Stimulated activated CD4-positive, alpha-beta T cell treated with anti-CD3 and anti-CD28 coated beads, Interleukin-15, amount 100 ng/mL, for 1 hour (primary cell): ENCODE measurements at regions not wholly inside any gene's neighbourhood (a gene's known extent, or its start where the extent isn't known, plus 50 kb on each side); places are given as distances from the start of the nearest gene placed in this dataset.
"Not testable (repeated sequence)": the region's sequence is repeated elsewhere in the genome, so short reads cannot be mapped to it uniquely, and the experiment has no call there.

Experiments used
- DNase-seq, 2 donors: peaks; one replicate each; pipeline ENCODE4 v3.0.0-alpha.2; 2020; ENCODE audit warnings: low read depth in 1 of 2, low spot score in 1 of 2

DNA sequence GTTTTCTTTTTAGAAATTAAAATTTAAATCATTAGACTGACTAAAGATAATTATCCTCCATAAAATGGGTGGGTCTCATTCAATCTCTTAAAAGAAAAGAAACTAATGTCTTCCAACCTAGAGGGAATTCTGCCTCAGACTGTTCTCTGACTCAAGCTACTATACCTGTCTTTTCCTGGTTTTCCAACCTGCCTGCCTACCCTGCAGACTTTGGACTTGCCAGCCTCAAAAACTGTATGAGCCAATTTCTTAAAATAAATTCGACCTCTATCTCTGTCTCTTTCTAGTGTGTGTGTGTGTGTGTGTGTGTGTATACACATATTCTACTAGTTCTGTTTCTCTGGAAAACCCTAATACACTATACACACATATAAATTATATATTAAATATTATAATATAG is 847.3 kb downstream of the PCDH17 start:
- no peak for DNase-seq

DNA sequence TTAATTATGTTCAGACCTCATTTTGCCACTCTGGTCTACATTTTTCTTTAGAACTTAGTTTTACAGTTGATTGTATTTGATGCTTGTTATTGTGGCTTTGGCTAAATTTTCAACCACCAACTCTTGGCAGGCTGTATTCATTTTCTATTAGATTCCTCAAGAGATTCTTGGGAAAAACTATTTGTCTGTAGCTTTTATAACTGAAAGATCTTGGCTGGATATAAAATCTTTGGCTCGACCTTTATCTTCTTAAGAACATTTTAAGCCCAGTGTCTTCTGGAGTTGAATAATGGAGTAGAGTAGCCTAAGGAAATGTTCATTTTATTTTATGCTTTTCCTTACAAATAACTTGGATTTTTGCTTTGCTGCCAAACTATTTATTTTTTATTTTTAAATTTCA is 848.5 kb downstream of the PCDH17 start:
- DNase-seq, result no peak

DNA sequence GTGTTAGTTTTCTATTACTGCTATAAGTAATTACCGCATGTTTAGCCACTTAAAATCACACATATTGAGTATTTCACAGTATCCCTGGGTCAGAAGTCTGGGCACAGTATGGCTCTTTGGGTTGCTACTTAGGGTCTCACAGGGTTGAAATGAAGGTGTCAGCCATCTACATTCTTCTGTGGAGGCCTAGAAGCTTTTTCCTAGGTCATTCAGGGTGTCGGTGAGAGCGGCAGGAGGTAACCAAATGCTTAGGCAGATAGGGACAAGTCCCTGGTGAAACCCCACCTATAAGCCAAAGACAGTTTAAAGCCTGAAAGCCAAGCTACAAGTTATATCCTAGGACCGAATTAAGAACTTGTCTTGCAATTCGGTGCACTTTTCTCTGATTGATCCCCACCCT is 856.7 kb downstream of the PCDH17 start:
- no peak for DNase-seq

DNA sequence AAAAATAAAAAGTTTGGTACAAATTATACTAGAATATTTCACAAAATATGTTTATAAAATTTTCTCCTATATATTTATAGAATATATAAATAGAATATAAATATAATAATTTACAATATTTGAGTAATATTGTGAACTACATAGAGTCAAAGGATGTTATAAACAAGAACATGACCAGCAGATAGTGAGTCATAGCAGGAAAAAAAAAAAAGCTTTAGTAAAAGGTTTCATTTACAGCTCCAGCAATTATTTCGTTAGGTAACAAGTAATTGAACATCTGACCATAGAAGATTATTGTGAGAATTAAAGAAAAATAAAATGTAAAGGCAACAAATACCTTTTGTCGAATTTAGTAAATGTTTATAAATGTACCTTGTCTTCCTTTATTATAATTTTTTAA is 864.1 kb downstream of the PCDH17 start:
- DNase-seq, result no peak

DNA sequence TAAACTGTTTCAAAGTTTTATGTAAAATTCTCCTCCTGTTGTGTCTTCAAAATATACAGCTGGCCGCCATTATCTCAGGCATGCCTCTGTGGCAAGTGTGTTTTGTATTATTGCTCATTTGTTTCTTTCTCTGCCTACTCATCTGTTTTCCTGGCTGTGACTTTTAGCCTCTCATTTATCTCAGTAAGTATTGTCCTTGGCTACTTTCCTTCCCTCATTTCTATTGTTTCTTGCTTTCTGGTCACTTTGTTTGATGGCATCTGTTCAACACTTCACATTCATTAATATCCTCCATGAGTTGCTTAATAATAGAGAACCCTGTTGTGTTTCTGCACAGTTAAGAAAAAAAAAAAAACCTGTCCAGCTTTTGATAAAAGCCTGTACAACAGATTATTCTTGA is 869.4 kb downstream of the PCDH17 start:
- no peak for DNase-seq

DNA sequence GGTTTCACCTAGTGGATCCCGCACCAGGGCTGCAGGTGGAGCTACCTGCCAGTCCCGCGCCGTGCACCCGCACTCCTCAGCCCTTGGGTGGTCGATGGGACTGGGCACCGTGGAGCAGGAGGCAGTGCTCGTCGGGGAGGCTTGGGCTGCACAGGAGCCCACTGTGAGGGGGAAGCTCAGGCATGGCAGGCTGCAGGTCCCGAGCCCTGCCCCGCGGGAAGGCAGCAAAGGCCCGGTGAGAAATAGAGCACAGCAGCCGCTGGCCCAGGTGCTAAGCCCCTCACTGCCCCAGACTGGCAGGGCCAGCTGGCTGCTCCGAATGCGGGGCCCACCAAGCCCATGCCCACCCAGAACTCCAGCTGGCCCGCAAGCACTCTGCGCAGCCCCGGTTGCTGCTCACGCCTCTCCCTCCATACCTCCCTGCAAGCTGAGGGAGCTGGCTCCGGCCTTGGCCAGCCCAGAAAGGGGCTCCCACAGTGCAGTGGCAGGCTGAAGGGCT is 872.7 kb downstream of the PCDH17 start:
- DNase-seq, result not testable (repeated sequence)

DNA sequence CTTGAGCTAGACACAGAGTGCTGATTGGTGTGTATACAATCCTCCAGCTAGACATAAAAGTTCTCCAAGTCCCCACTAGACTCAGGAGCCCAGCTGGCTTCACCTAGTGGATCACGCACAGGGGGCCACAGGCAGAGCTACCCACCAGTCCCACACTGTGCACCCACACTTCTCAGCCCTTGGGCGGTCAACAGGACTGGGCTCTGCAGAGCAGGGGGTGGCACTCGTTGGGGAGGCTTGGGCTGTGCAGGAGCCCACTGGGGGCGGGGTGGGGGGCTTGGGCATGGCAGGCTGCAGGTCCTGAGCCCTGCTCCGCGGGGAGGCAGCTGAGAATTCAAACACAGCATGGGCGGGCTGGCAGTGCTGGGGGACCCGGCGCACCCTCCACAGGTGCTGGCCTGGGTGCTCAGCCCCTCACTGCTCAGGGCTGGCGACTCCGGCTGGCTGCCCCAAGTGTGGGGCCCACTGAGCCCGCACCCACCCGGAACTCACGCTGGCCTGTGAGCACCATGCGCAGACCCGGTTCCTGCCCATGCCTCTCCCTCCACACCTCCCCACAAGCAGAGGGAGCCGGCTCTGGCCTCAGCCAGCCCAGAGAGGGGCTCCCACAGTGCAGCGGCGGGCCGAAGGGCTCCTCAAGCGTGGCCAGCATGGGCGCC is 873.8 kb downstream of the PCDH17 start:
- not testable (repeated sequence) for DNase-seq

DNA sequence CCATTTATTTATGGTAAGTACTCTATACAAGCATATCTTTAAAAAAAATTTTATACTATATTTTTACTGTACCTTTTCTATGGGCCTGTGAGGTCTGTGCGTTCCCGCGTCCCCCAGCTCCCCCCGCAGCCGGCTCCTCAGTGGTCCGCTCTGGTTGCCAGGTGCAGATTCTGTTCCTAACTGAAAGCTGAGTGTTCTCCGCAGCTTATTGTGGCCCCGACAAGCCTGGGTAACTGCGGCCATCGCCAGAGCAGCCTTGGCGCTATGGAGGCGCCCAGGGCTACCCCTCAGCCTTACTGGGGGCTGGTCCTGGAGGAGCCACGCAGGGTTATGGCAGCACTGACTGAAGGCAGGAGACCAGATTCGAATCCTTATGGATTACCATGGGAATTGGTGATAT is 896.8 kb downstream of the PCDH17 start:
- DNase-seq, result no peak

DNA sequence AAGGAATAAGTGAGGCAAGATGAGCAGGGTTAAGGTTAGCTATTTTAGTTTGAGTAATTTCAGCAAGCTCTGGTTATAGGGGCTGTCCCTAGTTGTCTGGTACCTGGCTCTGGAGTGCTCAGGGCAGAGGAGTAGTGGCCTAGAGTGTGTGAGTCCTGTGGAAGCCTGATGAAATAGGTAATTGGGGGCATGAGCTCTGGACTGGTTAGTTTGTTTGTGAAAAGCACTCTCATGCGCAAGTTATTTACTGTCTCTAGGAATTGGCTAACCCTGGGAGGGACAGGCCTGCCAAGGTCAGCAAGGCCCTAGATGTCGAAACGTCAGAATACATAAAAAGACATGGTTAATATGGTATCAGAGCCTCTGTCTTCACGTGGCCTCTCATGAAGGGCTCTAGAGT is 900.1 kb downstream of the PCDH17 start:
- DNase-seq, result no peak

DNA sequence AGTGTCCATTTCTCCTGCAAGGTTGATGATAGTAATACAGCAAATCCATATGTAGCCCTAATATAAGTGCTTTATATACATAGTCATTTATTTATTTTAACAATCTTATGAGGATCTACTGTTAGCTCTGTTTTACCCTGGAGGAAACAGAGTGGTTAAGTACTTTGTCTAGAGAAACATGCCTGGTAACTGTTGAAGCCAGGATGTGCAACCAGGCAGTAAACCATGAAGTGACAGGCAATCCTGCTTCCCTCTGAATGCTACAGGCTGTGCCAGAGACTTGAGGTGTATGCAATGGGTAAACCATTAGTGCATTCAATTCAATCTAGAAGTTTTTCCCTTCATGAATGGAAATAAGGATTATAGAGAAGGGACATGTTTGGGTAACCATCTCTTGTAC is 911.0 kb downstream of the PCDH17 start:
- DNase-seq, result no peak

DNA sequence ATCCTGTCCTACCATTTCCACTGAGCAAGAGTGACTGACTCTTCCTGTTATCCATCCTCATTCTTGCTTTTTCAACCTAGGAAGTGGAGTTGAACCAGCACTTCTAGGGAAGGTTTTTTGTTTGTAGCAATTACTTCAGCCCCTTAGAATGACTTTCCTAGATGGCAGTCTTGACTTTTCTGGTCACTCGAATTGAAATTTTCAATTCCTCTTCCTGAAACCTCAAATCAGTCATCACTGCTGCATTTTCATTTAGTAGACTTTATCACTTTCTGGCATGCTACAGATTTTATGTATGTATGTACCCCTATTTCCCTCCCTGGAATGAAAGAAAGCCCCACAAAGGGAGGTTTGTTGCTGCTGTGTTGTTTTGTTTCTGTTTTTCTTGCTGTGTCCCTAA is 915.9 kb downstream of the PCDH17 start:
- no peak for DNase-seq

DNA sequence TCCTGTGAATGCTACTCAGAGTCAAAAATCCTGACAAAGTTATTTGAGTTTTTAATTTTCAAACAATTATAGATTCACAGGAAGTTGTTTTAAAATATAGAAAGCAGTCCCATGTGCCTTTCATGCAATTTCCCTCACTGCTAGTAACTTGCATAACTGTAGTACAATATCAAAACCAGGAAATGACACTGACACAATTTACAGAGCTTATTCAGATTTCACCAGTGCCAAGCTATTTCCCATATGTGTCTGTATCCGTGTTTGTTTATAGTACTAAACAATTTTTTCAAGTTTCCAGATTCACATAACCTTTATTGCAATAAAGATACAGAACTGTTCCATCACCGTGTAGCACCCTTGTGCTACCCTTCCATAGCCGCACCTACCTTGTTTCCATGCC is 934.6 kb downstream of the PCDH17 start:
- DNase-seq, result no peak

DNA sequence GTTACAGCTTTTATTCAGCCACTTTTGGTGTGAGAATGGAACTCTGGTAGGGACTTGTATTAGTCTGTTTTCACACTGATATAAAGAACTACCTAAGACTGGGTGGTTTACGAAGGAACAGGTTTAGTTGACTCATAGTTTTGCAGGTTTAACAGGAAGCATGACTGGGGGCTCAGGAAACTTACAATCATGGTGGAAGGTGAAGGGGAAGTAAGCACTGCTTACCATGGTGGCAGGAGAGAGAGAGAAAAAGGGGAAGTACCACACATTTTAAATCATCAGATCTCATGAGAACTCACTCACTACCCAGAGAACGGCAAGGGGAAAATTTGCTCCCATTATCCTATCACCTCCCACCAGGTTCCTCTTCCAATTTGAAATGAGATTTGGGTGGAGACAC is 942.2 kb downstream of the PCDH17 start:
- DNase-seq, result no peak

DNA sequence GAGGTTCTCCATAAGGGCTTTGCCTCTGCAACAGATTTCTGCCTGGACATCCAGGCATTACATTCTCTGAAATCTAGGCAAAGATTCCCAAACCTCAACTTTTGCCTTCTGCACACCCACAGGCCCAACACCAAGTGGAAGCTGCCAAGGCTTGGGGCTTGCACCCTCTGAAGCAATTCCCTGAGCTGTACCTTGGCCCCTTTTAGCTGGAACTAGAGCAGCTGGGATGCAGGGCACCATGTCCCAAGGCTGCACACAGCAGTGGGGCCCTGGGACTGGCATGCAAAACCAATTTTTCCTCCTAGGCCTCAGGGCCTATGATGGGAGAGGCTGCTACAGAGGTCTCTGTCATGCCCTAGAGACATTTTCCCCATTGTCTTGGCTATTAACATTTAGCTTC is 943.2 kb downstream of the PCDH17 start:
- no peak for DNase-seq

DNA sequence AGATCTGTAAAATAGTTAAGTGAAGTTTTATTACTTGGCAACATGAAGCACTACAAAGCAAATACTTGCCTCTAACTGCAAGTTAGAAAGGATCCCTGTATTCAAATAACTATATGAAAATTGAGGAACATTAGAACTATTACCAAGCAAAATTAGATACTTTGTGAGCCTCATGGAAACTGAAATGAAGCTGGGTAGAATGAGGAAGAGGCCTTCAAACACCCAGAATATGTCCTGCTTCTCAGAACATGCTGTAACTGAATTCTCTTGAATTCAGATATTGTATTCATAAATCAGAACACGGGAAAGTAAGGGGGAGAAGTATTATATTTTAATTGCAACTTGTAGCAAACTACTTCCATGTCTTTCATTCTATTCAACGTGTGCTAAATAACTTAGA is 947.9 kb downstream of the PCDH17 start:
- no peak for DNase-seq

DNA sequence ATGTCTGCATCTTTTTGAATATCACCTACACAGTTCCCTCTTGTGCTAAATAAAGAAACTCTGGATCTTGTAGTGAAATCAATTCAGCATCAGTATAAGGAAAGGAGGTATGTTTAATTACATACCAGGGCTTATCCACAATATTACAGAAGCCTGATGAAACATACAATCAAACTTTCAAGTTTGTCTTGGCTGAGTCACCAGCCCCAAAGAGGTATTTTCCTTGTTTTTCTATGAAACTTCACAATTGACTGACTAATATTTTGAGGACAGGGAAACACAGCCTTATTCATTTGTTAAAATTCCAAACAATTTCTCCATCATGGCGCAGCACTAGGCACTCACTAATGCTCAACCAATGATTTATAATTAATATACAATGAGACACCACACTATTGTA is 952.4 kb downstream of the PCDH17 start:
- no peak for DNase-seq

DNA sequence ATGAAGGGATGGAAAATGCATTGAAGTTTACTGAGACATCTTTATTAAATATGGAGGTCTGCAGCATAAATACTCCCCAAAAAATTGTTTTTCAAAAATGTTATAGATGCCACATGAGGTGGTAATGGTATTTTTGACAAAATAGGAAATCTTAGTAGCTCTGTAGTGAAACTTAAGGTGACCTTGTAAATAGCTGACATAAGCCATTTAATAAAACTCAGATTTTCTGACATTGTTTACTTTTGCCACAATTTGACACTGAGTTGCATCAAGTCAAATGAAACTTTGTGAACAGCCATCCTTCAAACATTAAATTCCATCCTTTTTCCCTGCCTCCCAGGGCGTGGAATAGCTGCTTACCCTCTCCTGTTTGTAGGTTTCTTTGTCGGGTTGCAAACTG is 953.1 kb downstream of the PCDH17 start:
- no peak for DNase-seq

DNA sequence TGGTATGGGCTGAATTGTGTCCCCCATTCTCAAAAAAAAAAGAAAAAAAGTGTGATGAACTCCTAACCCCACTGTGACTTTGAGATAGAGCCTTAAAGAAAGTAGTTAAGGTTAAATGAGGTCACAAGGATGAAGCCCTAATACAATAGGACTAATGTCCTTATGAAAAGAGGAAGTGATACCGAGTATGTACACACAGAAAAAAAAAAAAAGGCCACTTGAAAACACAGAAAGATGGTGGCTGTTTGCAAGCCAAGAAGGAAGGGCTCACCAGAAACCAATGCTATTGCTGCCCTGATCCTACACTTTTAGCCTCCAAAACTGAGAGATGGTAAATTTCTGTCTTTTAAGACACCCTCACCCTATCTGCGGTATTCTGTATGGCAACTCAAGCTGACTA is 955.6 kb downstream of the PCDH17 start:
- no peak for DNase-seq

DNA sequence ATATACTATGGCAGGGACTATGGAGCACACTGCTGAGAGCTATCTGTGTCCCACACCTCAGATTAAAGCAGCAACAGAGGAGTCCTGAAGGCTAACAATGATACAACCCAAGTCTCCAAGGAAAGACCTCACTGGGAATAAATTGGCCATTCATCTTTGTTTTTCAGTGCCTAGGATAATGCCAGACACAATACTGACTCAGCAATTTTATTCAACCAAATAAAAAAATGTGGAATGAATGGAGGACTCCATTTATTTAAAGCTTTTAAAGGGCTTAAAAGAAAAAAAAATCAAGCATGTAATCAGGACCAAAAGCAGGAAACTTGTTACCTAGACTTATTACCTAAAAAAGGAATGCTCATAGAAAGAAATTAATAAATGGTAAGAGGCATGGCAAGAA is 960.5 kb downstream of the PCDH17 start:
- DNase-seq, result no peak

DNA sequence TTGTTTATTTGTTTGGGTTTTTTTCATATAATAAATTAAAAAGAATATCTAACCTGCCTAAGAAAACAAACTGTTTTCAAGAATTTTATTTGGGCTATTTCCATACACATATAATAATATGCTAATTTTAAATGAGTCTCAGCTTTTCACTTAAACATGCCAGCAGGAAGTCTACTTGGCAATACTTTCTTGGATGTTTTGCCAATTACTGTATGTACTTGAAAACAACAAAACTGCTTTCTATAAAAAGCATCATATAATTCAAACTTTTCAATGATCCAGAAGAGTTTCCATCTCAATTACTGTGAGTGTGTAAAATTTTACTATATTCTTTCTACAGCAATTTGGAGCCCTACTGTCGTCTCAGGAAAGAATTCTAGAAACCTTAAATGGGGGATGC is 961.2 kb downstream of the PCDH17 start:
- DNase-seq, result no peak

DNA sequence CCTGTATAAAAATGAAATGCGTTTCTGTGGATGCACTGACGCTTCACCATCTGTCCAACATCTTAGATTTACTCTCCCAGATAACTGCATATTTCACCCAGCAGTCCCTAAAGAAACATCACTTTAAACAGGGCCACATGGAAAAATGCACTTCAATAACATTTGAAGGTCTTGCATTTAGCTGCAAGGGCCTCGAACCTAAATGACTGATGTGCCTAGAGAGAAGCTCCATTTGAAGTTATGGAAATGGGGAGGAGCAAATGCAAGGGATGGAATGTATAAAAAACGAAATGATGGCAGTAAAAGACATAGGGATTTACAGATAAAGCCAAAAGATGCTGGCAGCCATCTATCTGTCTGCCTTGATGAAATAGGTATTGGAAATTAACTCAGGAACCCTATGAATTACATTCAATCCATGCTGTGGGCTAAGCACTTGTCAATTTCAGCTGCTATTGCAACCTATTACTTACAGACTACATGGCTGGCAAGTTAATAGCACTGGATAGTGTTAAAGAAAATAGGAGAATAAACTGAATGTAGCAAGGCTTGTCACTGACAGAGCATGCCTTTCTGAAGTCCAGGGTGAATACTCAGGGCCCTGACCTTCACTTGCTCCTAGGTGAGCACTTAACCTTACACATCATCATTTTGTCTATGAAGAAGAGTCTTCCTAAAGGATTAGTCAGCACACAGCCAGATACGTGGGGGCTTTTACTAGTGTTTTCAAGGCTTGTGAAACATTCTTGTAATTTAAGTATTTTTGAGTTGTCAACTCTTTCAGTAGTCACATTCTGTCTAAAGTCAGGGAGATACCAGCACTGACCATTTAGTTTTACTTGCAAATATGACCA is 963.4 kb downstream of the PCDH17 start:
- no peak for DNase-seq

DNA sequence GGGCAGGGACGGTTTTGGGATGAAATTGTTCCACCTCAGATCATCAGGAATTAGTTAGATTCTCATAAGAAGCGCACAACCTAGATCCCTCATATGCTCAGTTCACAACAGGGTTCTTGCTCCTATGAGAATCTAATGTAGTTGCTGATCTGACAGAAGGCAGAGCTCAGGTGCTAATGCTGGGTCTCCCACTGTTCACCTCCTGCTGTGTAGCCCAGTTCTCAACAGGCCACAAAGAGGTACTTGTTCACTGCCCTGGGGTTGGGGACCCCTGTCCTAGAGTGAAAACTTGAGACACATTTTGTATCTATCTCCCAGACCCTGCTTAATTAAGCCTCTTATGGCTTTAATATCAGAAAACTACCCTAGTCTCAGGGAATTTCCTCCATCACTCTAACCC is 966.0 kb downstream of the PCDH17 start:
- DNase-seq, result no peak

DNA sequence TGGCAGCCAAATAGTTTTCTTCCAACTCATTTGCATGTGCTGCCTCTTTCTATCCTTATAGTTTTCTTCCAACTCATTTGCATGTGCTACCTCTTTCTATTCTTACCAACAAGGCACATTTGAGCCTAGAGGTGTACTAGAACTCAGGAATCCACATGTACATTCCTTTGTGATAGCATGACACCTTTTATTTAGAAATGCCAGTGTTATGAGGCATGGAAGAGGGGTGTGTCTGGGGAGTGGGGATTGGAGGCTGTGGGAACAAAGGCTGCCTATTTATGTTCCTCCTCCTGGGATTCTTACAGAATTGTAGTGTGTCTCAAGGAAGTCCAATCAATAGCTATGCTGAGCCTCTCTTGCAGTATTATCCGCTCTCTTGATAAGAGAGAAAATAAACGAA is 966.7 kb downstream of the PCDH17 start:
- no peak for DNase-seq
